ENCODE measurements at regions not wholly inside any gene's neighbourhood (a gene's known extent, or its start where the extent isn't known, plus 50 kb on each side); places are given as distances from the start of the nearest gene placed in this dataset.
"Not testable (repeated sequence)": the region's sequence is repeated elsewhere in the genome, so short reads cannot be mapped to it uniquely, and the experiment has no call there.

GRCh38 chr13:50543141-50543540 is 300.4 kb downstream of the DLEU7 start:
- H3K4me3 ChIP-seq: no peak overlapping the region
- no peak for TF ChIP-seq CTCF (IDR thresholded peaks at IDR 0.05)
- H3K9me3 ChIP-seq: peaks cover 0 to 7% of the 10 kb centered on the region in 2 donors
- no peaks in the 10 kb centered on the region for H3K36me3 ChIP-seq
- no peak for DNase-seq (ENCODE audit: low spot score in 2 of 2)
- intact Hi-C loops (cut with DNase I): no loop called here
- no peak overlapping the region for H3K27ac ChIP-seq
- peaks cover 0 to 7% of the 10 kb centered on the region in 2 donors for H3K4me1 ChIP-seq
- no peaks in the 10 kb centered on the region for H3K27me3 ChIP-seq

- DNase-seq (ENCODE audit: low spot score in 2 of 2): no peak
- Histone ChIP-seq H3K36me3 (no peaks in the 10 kb centered on the region), H3K9me3 (peaks cover 0 to under 1% of the 10 kb centered on the region in 2 donors), H3K4me3 (no peak overlapping the region), H3K27ac (no peak overlapping the region), H3K27me3 (no peaks in the 10 kb centered on the region), H3K4me1 (peaks cover 0 to 7% of the 10 kb centered on the region in 2 donors)
- intact Hi-C loops (cut with DNase I): no loop called here
- no peak for TF ChIP-seq CTCF (IDR thresholded peaks at IDR 0.05)
These were observed 299.7 kb downstream of the DLEU7 start for GRCh38 chr13:50543782-50544181.

- intact Hi-C loops (cut with DNase I): no loop called here
- H3K9me3 ChIP-seq: no peaks in the 10 kb centered on the region
- no peak for DNase-seq (ENCODE audit: low spot score in 2 of 2)
- H3K27me3 ChIP-seq: no peaks in the 10 kb centered on the region
- H3K36me3 ChIP-seq: no peaks in the 10 kb centered on the region
- no peak for TF ChIP-seq CTCF (IDR thresholded peaks at IDR 0.05)
- peaks cover 0 to 7% of the 10 kb centered on the region in 2 donors for H3K4me1 ChIP-seq
- no peak overlapping the region for H3K27ac ChIP-seq
- no peak overlapping the region for H3K4me3 ChIP-seq
These were observed 299.3 kb downstream of the DLEU7 start for GRCh38 chr13:50544211-50544610.

GRCh38 chr13:50547175-50547574 is 296.3 kb downstream of the DLEU7 start:
- intact Hi-C loops (cut with DNase I); H3K27ac ChIP-seq; H3K4me3 ChIP-seq; DNase-seq (ENCODE audit: low spot score in 2 of 2); H3K27me3 ChIP-seq; H3K36me3 ChIP-seq; H3K4me1 ChIP-seq; H3K9me3 ChIP-seq: not testable (repeated sequence)

- no peak for TF ChIP-seq CTCF (IDR thresholded peaks at IDR 0.05)
- no peaks in the 10 kb centered on the region for H3K27me3 ChIP-seq
- intact Hi-C loops (cut with DNase I): no loop called here
- H3K9me3 ChIP-seq: no peaks in the 10 kb centered on the region
- no peak overlapping the region for H3K27ac ChIP-seq
- no peaks in the 10 kb centered on the region for H3K36me3 ChIP-seq
- no peak for DNase-seq (ENCODE audit: low spot score in 2 of 2)
- H3K4me3 ChIP-seq: no peak overlapping the region
- H3K4me1 ChIP-seq: peaks cover 0 to 7% of the 10 kb centered on the region in 2 donors
These were observed 294.9 kb downstream of the DLEU7 start for GRCh38 chr13:50548586-50548985.

GRCh38 chr13:50549221-50549942 is 294.1 kb downstream of the DLEU7 start:
- no peak for TF ChIP-seq CTCF (IDR thresholded peaks at IDR 0.05)
- H3K4me1 ChIP-seq: peaks cover 0 to 5% of the 10 kb centered on the region in 2 donors
- H3K4me3 ChIP-seq: no peak overlapping the region
- H3K27me3 ChIP-seq: no peaks in the 10 kb centered on the region
- no peaks in the 10 kb centered on the region for H3K9me3 ChIP-seq
- no peak for DNase-seq (ENCODE audit: low spot score in 2 of 2)
- no peaks in the 10 kb centered on the region for H3K36me3 ChIP-seq
- peak overlapping the region in 1 of 2 donors; percentile 5 for H3K27ac ChIP-seq
- intact Hi-C loops (cut with DNase I): no loop called here
